Mucosa of rectum (tissue), 2 donors: ENCODE measurements at regions not wholly inside any gene's neighbourhood (a gene's known extent, or its start where the extent isn't known, plus 50 kb on each side); places are given as distances from the start of the nearest gene placed in this dataset.

Experiments used
- H3K27ac ChIP-seq, 2 donors: one replicate each; pipeline ENCODE4 v1.7.0; 2013; ENCODE audit warnings: inconsistent platforms in 2 of 2, low read depth in 2 of 2, low read length in 2 of 2
- H3K27me3 ChIP-seq, 2 donors: one replicate each; pipeline ENCODE4 v1.7.0; 2013; ENCODE audit warnings: low read length in 2 of 2; ENCODE audit not compliant: control insufficient read depth in 2 of 2, insufficient read depth in 2 of 2
- H3K36me3 ChIP-seq, 2 donors: one replicate each; pipeline ENCODE4 v1.7.0; 2013; ENCODE audit warnings: low read length in 2 of 2; ENCODE audit not compliant: control insufficient read depth in 2 of 2, insufficient read depth in 2 of 2
- H3K4me1 ChIP-seq, 2 donors: one replicate each; pipeline ENCODE4 v1.7.0; 2013; ENCODE audit warnings: low read length in 2 of 2, mild to moderate bottlenecking in 1 of 2; ENCODE audit not compliant: control insufficient read depth in 2 of 2, insufficient read depth in 2 of 2
- H3K4me3 ChIP-seq, 2 donors: one replicate each; pipeline ENCODE4 v1.7.0; 2013; ENCODE audit warnings: low read length in 2 of 2
- H3K9ac ChIP-seq, 2 donors: one replicate each; pipeline ENCODE4 v1.7.0; 2013; ENCODE audit warnings: low read length in 2 of 2, low read depth in 1 of 2, mild to moderate bottlenecking in 1 of 2
- H3K9me3 ChIP-seq, 2 donors: one replicate each; pipeline ENCODE4 v1.7.0; 2013; ENCODE audit warnings: low read length in 2 of 2; ENCODE audit not compliant: control insufficient read depth in 2 of 2
- donor health status: healthy.
- donor health status: Normal muscosa, but diverticular disease.

GRCh38 chr2:76472946-76473345, 762.2 kb upstream of the GCFC2 start:
- Histone ChIP-seq H3K9me3 (no peaks in the 10 kb centered on the region), H3K36me3 (no peaks in the 10 kb centered on the region), H3K4me1 (no peaks in the 10 kb centered on the region), H3K27me3 (no peaks in the 10 kb centered on the region), H3K27ac (no peak overlapping the region), H3K4me3 (no peak overlapping the region), H3K9ac (no peak overlapping the region)

GRCh38 chr2:76469066-76469465, 758.4 kb upstream of the GCFC2 start:
- H3K36me3 ChIP-seq, result no peaks in the 10 kb centered on the region
- no peak overlapping the region for H3K4me3 ChIP-seq
- no peak overlapping the region for H3K9ac ChIP-seq

GRCh38 chr2:76467326-76467725, 756.6 kb upstream of the GCFC2 start:
- H3K4me1 ChIP-seq, result no peaks in the 10 kb centered on the region
- H3K36me3 ChIP-seq, result no peaks in the 10 kb centered on the region
- no peak overlapping the region for H3K4me3 ChIP-seq
- H3K9me3 ChIP-seq, result no peaks in the 10 kb centered on the region
- no peaks in the 10 kb centered on the region for H3K27me3 ChIP-seq
- H3K27ac ChIP-seq, result no peak overlapping the region
- H3K9ac ChIP-seq, result no peak overlapping the region

More at GRCh38 chr2:76469066-76469465, 758.4 kb upstream of the GCFC2 start:
- Histone ChIP-seq H3K27me3 (no peaks in the 10 kb centered on the region), H3K9me3 (no peaks in the 10 kb centered on the region), H3K27ac (no peak overlapping the region), H3K4me1 (no peaks in the 10 kb centered on the region)

- Histone ChIP-seq H3K27ac (no peak overlapping the region), H3K36me3 (no peaks in the 10 kb centered on the region), H3K4me1 (no peaks in the 10 kb centered on the region), H3K4me3 (no peak overlapping the region), H3K27me3 (no peaks in the 10 kb centered on the region), H3K9ac (no peak overlapping the region), H3K9me3 (no peaks in the 10 kb centered on the region)
These were observed 753.6 kb upstream of the GCFC2 start for GRCh38 chr2:76464310-76464709.

- H3K36me3 ChIP-seq, result no peaks in the 10 kb centered on the region
- H3K27ac ChIP-seq, result no peak overlapping the region
- no peaks in the 10 kb centered on the region for H3K4me1 ChIP-seq
- no peaks in the 10 kb centered on the region for H3K27me3 ChIP-seq
- no peak overlapping the region for H3K9ac ChIP-seq
- no peaks in the 10 kb centered on the region for H3K9me3 ChIP-seq
- H3K4me3 ChIP-seq, result no peak overlapping the region
These were observed 750.7 kb upstream of the GCFC2 start for GRCh38 chr2:76461431-76461830.

- Histone ChIP-seq H3K9ac (no peak overlapping the region), H3K9me3 (no peaks in the 10 kb centered on the region), H3K4me1 (no peaks in the 10 kb centered on the region), H3K4me3 (no peak overlapping the region), H3K27ac (no peak overlapping the region), H3K27me3 (no peaks in the 10 kb centered on the region), H3K36me3 (no peaks in the 10 kb centered on the region)
These were observed 745.2 kb upstream of the GCFC2 start for GRCh38 chr2:76455910-76456309.

- no peak overlapping the region for H3K4me3 ChIP-seq
- H3K4me1 ChIP-seq, result no peaks in the 10 kb centered on the region
- H3K27me3 ChIP-seq, result no peaks in the 10 kb centered on the region
These were observed 739.3 kb upstream of the GCFC2 start for GRCh38 chr2:76450024-76450475.

GRCh38 chr2:76448956-76449355, 738.2 kb upstream of the GCFC2 start:
- H3K27me3 ChIP-seq, result no peaks in the 10 kb centered on the region

More at GRCh38 chr2:76450024-76450475, 739.3 kb upstream of the GCFC2 start:
- no peak overlapping the region for H3K27ac ChIP-seq
- no peaks in the 10 kb centered on the region for H3K9me3 ChIP-seq
- no peak overlapping the region for H3K9ac ChIP-seq
- H3K36me3 ChIP-seq, result no peaks in the 10 kb centered on the region

GRCh38 chr2:76447294-76447693, 736.6 kb upstream of the GCFC2 start:
- H3K27me3 ChIP-seq, result no peaks in the 10 kb centered on the region
- H3K36me3 ChIP-seq, result no peaks in the 10 kb centered on the region
- H3K9ac ChIP-seq, result no peak overlapping the region
- no peak overlapping the region for H3K4me3 ChIP-seq
- H3K4me1 ChIP-seq, result no peaks in the 10 kb centered on the region
- no peak overlapping the region for H3K27ac ChIP-seq
- no peaks in the 10 kb centered on the region for H3K9me3 ChIP-seq

More at GRCh38 chr2:76448956-76449355, 738.2 kb upstream of the GCFC2 start:
- Histone ChIP-seq H3K9me3 (no peaks in the 10 kb centered on the region), H3K36me3 (no peaks in the 10 kb centered on the region), H3K9ac (no peak overlapping the region), H3K4me3 (no peak overlapping the region), H3K27ac (no peak overlapping the region), H3K4me1 (no peaks in the 10 kb centered on the region)

- no peaks in the 10 kb centered on the region for H3K4me1 ChIP-seq
- H3K27me3 ChIP-seq, result no peaks in the 10 kb centered on the region
- no peak overlapping the region for H3K27ac ChIP-seq
- no peak overlapping the region for H3K4me3 ChIP-seq
- H3K36me3 ChIP-seq, result no peaks in the 10 kb centered on the region
- H3K9me3 ChIP-seq, result no peaks in the 10 kb centered on the region
- H3K9ac ChIP-seq, result no peak overlapping the region
These were observed 736.2 kb upstream of the GCFC2 start for GRCh38 chr2:76446872-76447271.

- no peaks in the 10 kb centered on the region for H3K4me1 ChIP-seq
- H3K27ac ChIP-seq, result no peak overlapping the region
- no peak overlapping the region for H3K4me3 ChIP-seq
- no peaks in the 10 kb centered on the region for H3K36me3 ChIP-seq
- no peak overlapping the region for H3K9ac ChIP-seq
- no peaks in the 10 kb centered on the region for H3K27me3 ChIP-seq
- no peaks in the 10 kb centered on the region for H3K9me3 ChIP-seq
These were observed 735.2 kb upstream of the GCFC2 start for GRCh38 chr2:76445880-76446279.
